A549 (cell line): ENCODE measurements at regions not wholly inside any gene's neighbourhood (a gene's known extent, or its start where the extent isn't known, plus 50 kb on each side); places are given as distances from the start of the nearest gene placed in this dataset.

Source experiments
- ATAC-seq, 2 experiments: fragments of 200-7000 bp in 1 of 2; fragments of >200 bp in 1 of 2; cut with Nextera tagmentation in 1 of 2; cut with Tn5 transposase in 1 of 2; 3 replicates each; pipeline versions ENCODE4 v1.8.0 to v1.9.1; 2018 to 2020; ENCODE audit warnings: mild to moderate bottlenecking in 1 of 2, moderate library complexity in 1 of 2
- CTCF ChIA-PET: fragments of 300-600 bp; sonication (Branson Sonifier 250); formaldehyde crosslinking; extraction: SDS; loops from one replicate; lab custom pipeline; 2021; ENCODE audit warnings: antibody characterized with exemption, inconsistent platforms; lab: Yijun Ruan, JAX
- POLR2A ChIA-PET: fragments of 350-600 bp; formaldehyde crosslinking; extraction: SDS; loops from one replicate; lab custom pipeline; 2021; ENCODE audit warnings: antibody characterized with exemption, inconsistent platforms; lab: Yijun Ruan, JAX
- DNase-seq, 2 experiments: peaks; one replicate each; pipeline versions ENCODE4 v3.0.0 to v3.0.0-alpha.2; 2011 to 2016; ENCODE audit warnings: low read depth in 1 of 2, low spot score in 1 of 2
- FAIRE-seq: peaks from 2 replicates; lab custom pipeline; 2011; peaks lifted over from hg19 to GRCh38; lab: Jason Lieb, UNC
- H3K27ac ChIP-seq, 2 experiments: fragments of >200 bp; sonication (Bioruptor Twin); formaldehyde crosslinking; 3 replicates each; pipeline ENCODE4 v1.5.1; 2016 to 2017
- H3K4me1 ChIP-seq: fragments of >200 bp; sonication (Bioruptor Twin); formaldehyde crosslinking; 3 replicates; pipeline ENCODE4 v1.6.1; 2016
- H3K4me2 ChIP-seq: fragments of >200 bp; sonication (Bioruptor Twin); formaldehyde crosslinking; 3 replicates; pipeline ENCODE4 v1.6.1; 2016
- H3K4me3 ChIP-seq: fragments of >200 bp; sonication (Bioruptor Twin); formaldehyde crosslinking; 3 replicates; pipeline ENCODE4 v1.5.1; 2016
- H3K9me3 ChIP-seq: fragments of >200 bp; sonication (Bioruptor Twin); formaldehyde crosslinking; 3 replicates; pipeline ENCODE4 v1.6.1; 2016
- BHLHE40 ChIP-seq: IDR thresholded peaks from 2 replicates; pipeline ENCODE4 v1.6.1; 2012; ENCODE audit warnings: low read depth, low read length, inconsistent platforms
- CBX2 ChIP-seq: fragments of 200-600 bp; sonication (generic); IDR thresholded peaks from 2 replicates; pipeline ENCODE4 v1.6.1; 2016; ENCODE audit warnings: low read depth, mild to moderate bottlenecking, borderline replicate concordance
- CEBPB ChIP-seq, 2 experiments: fragments of >200 bp in 1 of 2; sonication (Bioruptor Twin) in 1 of 2; formaldehyde crosslinking in 1 of 2; IDR thresholded peaks; 2 replicates each; pipeline ENCODE4 v1.6.1; 2012 to 2016
- EHF ChIP-seq: fragments of 250-450 bp; sonication (Bioruptor Pico); IDR thresholded peaks from 2 replicates; pipeline ENCODE4 v1.5.0; 2020; ENCODE audit warnings: mild to moderate bottlenecking
- EHMT2 ChIP-seq: fragments of 200-600 bp; sonication (generic); IDR thresholded peaks from 2 replicates; pipeline ENCODE4 v1.6.1; 2016; ENCODE audit warnings: antibody characterized with exemption, low read depth, mild to moderate bottlenecking, moderate library complexity
- ESRRA ChIP-seq: fragments of 150-350 bp; IDR thresholded peaks from 2 replicates; pipeline ENCODE4 v1.6.1; 2014; ENCODE audit warnings: mild to moderate bottlenecking, low read length, borderline replicate concordance
- FOSB ChIP-seq: fragments of 250-450 bp; sonication (Bioruptor Pico); IDR thresholded peaks from 2 replicates; pipeline ENCODE4 v1.5.0; 2020; ENCODE audit warnings: mild to moderate bottlenecking, moderate library complexity
- FOXS1 ChIP-seq: fragments of 250-450 bp; sonication (Bioruptor Pico); IDR thresholded peaks from 2 replicates; pipeline ENCODE4 v1.5.0; 2020; ENCODE audit warnings: mild to moderate bottlenecking, moderate library complexity
- GATA3 ChIP-seq: IDR thresholded peaks from 2 replicates; pipeline ENCODE4 v1.6.1; 2012; ENCODE audit warnings: borderline replicate concordance
- HOXA7 ChIP-seq: fragments of 250-450 bp; sonication (Bioruptor Pico); IDR thresholded peaks from 2 replicates; pipeline ENCODE4 v1.5.0; 2020; ENCODE audit warnings: mild to moderate bottlenecking, moderate library complexity
- HOXB5 ChIP-seq: fragments of 250-450 bp; sonication (Bioruptor Pico); IDR thresholded peaks from 2 replicates; pipeline ENCODE4 v1.5.0; 2020; ENCODE audit warnings: mild to moderate bottlenecking, moderate library complexity
- JUNB ChIP-seq: fragments of >200 bp; sonication (Bioruptor Twin); formaldehyde crosslinking; IDR thresholded peaks from 2 replicates; pipeline ENCODE4 v1.6.1; 2016
- KDM1A ChIP-seq: fragments of 200-600 bp; sonication (generic); IDR thresholded peaks from 2 replicates; pipeline ENCODE4 v1.6.1; 2016; ENCODE audit warnings: low read depth, mild to moderate bottlenecking
- KDM5A ChIP-seq: fragments of 200-600 bp; sonication (generic); IDR thresholded peaks from 2 replicates; pipeline ENCODE4 v1.6.1; 2016; ENCODE audit warnings: antibody characterized with exemption, mild to moderate bottlenecking
- NFE2L2 ChIP-seq: fragments of 150-350 bp; conservative IDR thresholded peaks from 2 replicates; pipeline ENCODE4 v1.6.1; 2014; ENCODE audit warnings: low read length
- NPAS2 ChIP-seq: fragments of 250-450 bp; sonication (Bioruptor Pico); IDR thresholded peaks from 2 replicates; pipeline ENCODE4 v1.8.0; 2022; ENCODE audit warnings: mild to moderate bottlenecking, moderate library complexity, borderline replicate concordance
- NR3C1 ChIP-seq: fragments of >200 bp; sonication (Bioruptor Twin); formaldehyde crosslinking; IDR thresholded peaks from 3 replicates; pipeline ENCODE4 v1.6.1; 2017
- PBX3 ChIP-seq: IDR thresholded peaks from 2 replicates; pipeline ENCODE4 v1.6.1; 2012
- POLR2A ChIP-seq: IDR thresholded peaks from 2 replicates; pipeline ENCODE4 v1.6.1; 2012; ENCODE audit warnings: mild to moderate bottlenecking, low read length
- POLR2AphosphoS2 ChIP-seq: conservative IDR thresholded peaks from 2 replicates; pipeline ENCODE4 v1.6.1; 2012; ENCODE audit warnings: low read length, improper control_type of control experiment, inconsistent platforms
- RARB ChIP-seq: fragments of 250-450 bp; sonication (Bioruptor Pico); IDR thresholded peaks from 2 replicates; pipeline ENCODE4 v1.8.0; 2021; ENCODE audit warnings: mild to moderate bottlenecking, moderate library complexity
- RFX5 ChIP-seq: fragments of 450-650 bp; IDR thresholded peaks from 2 replicates; pipeline ENCODE4 v1.7.1; 2014; ENCODE audit warnings: antibody characterized with exemption, mild to moderate bottlenecking, moderate library complexity
- RNF2 ChIP-seq: fragments of 200-600 bp; sonication (generic); IDR thresholded peaks from 2 replicates; pipeline ENCODE4 v1.6.1; 2016; ENCODE audit warnings: low read depth, mild to moderate bottlenecking, antibody characterized with exemption, moderate library complexity, borderline replicate concordance
- TFCP2L1 ChIP-seq: fragments of 250-450 bp; sonication (Bioruptor Pico); IDR thresholded peaks from 2 replicates; pipeline ENCODE4 v1.5.0; 2021; ENCODE audit warnings: mild to moderate bottlenecking
- USF2 ChIP-seq: fragments of 450-650 bp; IDR thresholded peaks from 2 replicates; pipeline ENCODE4 v1.6.1; 2014; ENCODE audit warnings: antibody characterized with exemption
- ZC3H11A ChIP-seq: fragments of 450-650 bp; IDR thresholded peaks from 2 replicates; pipeline ENCODE4 v1.6.1; 2014; ENCODE audit warnings: antibody characterized with exemption, mild to moderate bottlenecking
- ZFP36 ChIP-seq: fragments of 450-650 bp; IDR thresholded peaks from 2 replicates; pipeline ENCODE4 v1.6.1; 2014; ENCODE audit warnings: borderline replicate concordance; ENCODE audit not compliant: partially characterized antibody
- WGBS: methylation state at CpG from one replicate; pipeline ENCODE4 v1.1.6; 2017; ENCODE audit errors: missing lambda C conversion rate; 5-methylcytosine and 5-hydroxymethylcytosine counted together
- TF ChIP-seq, protein P1 (sequence below): IDR thresholded peaks from 2 replicates; pipeline ENCODE4 v1.6.1; 2012; ENCODE audit warnings: low read depth, borderline replicate concordance
- TF ChIP-seq, protein P2 (sequence below): fragments of 250-450 bp; sonication (Bioruptor Pico); IDR thresholded peaks from 2 replicates; pipeline ENCODE4 v1.5.0; 2020; ENCODE audit warnings: low read depth, mild to moderate bottlenecking, moderate library complexity
- TF ChIP-seq, protein P3 (sequence below): fragments of 150-350 bp; IDR thresholded peaks from 2 replicates; pipeline ENCODE4 v1.6.1; 2014; ENCODE audit warnings: low read depth, mild to moderate bottlenecking, low read length
- TF ChIP-seq, protein P4 (sequence below): fragments of 250-450 bp; sonication (Bioruptor Pico); IDR thresholded peaks from 2 replicates; pipeline ENCODE4 v1.5.0; 2021; ENCODE audit warnings: mild to moderate bottlenecking, moderate library complexity, borderline replicate concordance
- TF ChIP-seq, protein P5 (sequence below): fragments of >200 bp; sonication (Bioruptor Twin); formaldehyde crosslinking; IDR thresholded peaks from 2 replicates; pipeline ENCODE4 v1.6.1; 2016

DNA sequence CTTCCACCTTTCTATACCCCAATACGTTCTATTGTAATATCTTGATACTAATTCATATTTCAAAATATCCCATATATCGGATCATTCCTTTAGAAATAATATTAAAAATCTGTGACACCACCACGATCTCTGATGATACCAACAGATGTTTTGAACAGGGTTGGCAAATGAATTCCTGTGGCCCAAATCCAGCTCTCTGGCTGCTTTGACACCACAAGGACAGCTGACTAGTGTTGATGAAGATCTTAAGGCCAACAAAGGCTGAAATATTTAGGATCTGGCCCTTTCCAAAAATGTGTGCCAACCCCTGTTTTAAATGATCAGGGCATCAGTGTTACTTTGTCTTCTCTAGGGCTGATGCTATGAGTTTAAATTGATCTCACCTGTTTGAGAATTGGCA is 380.7 kb upstream of the PFKP start:
- no peak overlapping the region for H3K4me2 ChIP-seq
- no peaks in the 10 kb centered on the region for H3K9me3 ChIP-seq
- no peak overlapping the region for H3K27ac ChIP-seq
- CTCF ChIA-PET = no interaction called here
- no peaks in the 10 kb centered on the region for H3K4me1 ChIP-seq
- FAIRE-seq (no peak), DNase-seq (no peak), ATAC-seq (no peak)
- TF ChIP-seq EHMT2 (no peak), ESRRA (no peak), NPAS2 (CRISPR knock-in tag) (no peak)
- no peak overlapping the region for H3K4me3 ChIP-seq
- POLR2A ChIA-PET = no interaction called here
- WGBS = 19% methylated on average over 3 of the region's 3 CpGs

GRCh38 chr10:2682491-2682890 is 384.9 kb upstream of the PFKP start:
- no peak overlapping the region for H3K4me3 ChIP-seq
- no peak overlapping the region for H3K4me2 ChIP-seq
- no peaks in the 10 kb centered on the region for H3K4me1 ChIP-seq
- no peak for FAIRE-seq
- H3K27ac ChIP-seq = no peak overlapping the region
- TF ChIP-seq JUNB (no peak), PBX3 (no peak), CBX2 (no peak), TFCP2L1 (CRISPR knock-in tag) (no peak), ZFP36 (no peak), CEBPB (IDR thresholded peaks at IDR 0.05) (no peak), NFE2L2 (no peak), NR3C1 (no peak), POLR2AphosphoS2 (no peak), POLR2A (no peak), FOXS1 (no peak), USF2 (no peak), KDM5A (no peak)
- TF ChIP-seq, protein P1, sequence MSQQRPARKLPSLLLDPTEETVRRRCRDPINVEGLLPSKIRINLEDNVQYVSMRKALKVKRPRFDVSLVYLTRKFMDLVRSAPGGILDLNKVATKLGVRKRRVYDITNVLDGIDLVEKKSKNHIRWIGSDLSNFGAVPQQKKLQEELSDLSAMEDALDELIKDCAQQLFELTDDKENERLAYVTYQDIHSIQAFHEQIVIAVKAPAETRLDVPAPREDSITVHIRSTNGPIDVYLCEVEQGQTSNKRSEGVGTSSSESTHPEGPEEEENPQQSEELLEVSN = no peak
- TF ChIP-seq, protein P2, sequence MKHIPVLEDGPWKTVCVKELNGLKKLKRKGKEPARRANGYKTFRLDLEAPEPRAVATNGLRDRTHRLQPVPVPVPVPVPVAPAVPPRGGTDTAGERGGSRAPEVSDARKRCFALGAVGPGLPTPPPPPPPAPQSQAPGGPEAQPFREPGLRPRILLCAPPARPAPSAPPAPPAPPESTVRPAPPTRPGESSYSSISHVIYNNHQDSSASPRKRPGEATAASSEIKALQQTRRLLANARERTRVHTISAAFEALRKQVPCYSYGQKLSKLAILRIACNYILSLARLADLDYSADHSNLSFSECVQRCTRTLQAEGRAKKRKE (CRISPR knock-in tag) = no peak
- TF ChIP-seq, protein P3, sequence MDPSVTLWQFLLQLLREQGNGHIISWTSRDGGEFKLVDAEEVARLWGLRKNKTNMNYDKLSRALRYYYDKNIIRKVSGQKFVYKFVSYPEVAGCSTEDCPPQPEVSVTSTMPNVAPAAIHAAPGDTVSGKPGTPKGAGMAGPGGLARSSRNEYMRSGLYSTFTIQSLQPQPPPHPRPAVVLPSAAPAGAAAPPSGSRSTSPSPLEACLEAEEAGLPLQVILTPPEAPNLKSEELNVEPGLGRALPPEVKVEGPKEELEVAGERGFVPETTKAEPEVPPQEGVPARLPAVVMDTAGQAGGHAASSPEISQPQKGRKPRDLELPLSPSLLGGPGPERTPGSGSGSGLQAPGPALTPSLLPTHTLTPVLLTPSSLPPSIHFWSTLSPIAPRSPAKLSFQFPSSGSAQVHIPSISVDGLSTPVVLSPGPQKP = no peak
- DNase-seq = no peak
- ChIA-PET CTCF (no interaction called here), POLR2A (no interaction called here)
- ATAC-seq = no peak
- 21% methylated on average over 4 of the region's 4 CpGs for WGBS
- H3K9me3 ChIP-seq = no peaks in the 10 kb centered on the region

GRCh38 chr10:2681891-2682290 is 385.5 kb upstream of the PFKP start:
- no peak for ATAC-seq
- no peak for DNase-seq
- H3K9me3 ChIP-seq = no peaks in the 10 kb centered on the region
- FAIRE-seq = no peak
- WGBS = 0% methylated on average over 6 of the region's 6 CpGs
- no peaks in the 10 kb centered on the region for H3K4me1 ChIP-seq
- POLR2A ChIA-PET = no interaction called here
- H3K4me2 ChIP-seq = no peak overlapping the region
- no peak overlapping the region for H3K27ac ChIP-seq
- H3K4me3 ChIP-seq = no peak overlapping the region
- CTCF ChIA-PET = no interaction called here
- TF ChIP-seq, protein P4, sequence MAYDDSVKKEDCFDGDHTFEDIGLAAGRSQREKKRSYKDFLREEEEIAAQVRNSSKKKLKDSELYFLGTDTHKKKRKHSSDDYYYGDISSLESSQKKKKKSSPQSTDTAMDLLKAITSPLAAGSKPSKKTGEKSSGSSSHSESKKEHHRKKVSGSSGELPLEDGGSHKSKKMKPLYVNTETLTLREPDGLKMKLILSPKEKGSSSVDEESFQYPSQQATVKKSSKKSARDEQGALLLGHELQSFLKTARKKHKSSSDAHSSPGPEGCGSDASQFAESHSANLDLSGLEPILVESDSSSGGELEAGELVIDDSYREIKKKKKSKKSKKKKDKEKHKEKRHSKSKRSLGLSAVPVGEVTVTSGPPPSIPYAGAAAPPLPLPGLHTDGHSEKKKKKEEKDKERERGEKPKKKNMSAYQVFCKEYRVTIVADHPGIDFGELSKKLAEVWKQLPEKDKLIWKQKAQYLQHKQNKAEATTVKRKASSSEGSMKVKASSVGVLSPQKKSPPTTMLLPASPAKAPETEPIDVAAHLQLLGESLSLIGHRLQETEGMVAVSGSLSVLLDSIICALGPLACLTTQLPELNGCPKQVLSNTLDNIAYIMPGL (CRISPR knock-in tag) = no peak
- TF ChIP-seq NFE2L2 (no peak), ZC3H11A (no peak), HOXA7 (CRISPR knock-in tag) (no peak), CBX2 (no peak), BHLHE40 (no peak), RNF2 (no peak), FOSB (CRISPR knock-in tag) (no peak), GATA3 (no peak), JUNB (no peak), EHF (CRISPR knock-in tag) (no peak), HOXB5 (CRISPR knock-in tag) (no peak), CEBPB (IDR thresholded peaks at IDR 0.05) (no peak), RARB (CRISPR knock-in tag) (no peak), RFX5 (no peak), POLR2AphosphoS2 (no peak), KDM1A (no peak)
- TF ChIP-seq, protein P5, sequence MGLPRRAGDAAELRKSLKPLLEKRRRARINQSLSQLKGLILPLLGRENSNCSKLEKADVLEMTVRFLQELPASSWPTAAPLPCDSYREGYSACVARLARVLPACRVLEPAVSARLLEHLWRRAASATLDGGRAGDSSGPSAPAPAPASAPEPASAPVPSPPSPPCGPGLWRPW = no peak
